ENCODE measurements at regions not wholly inside any gene's neighbourhood (a gene's known extent, or its start where the extent isn't known, plus 50 kb on each side); places are given as distances from the start of the nearest gene placed in this dataset.

- TF ChIP-seq, protein P1, sequence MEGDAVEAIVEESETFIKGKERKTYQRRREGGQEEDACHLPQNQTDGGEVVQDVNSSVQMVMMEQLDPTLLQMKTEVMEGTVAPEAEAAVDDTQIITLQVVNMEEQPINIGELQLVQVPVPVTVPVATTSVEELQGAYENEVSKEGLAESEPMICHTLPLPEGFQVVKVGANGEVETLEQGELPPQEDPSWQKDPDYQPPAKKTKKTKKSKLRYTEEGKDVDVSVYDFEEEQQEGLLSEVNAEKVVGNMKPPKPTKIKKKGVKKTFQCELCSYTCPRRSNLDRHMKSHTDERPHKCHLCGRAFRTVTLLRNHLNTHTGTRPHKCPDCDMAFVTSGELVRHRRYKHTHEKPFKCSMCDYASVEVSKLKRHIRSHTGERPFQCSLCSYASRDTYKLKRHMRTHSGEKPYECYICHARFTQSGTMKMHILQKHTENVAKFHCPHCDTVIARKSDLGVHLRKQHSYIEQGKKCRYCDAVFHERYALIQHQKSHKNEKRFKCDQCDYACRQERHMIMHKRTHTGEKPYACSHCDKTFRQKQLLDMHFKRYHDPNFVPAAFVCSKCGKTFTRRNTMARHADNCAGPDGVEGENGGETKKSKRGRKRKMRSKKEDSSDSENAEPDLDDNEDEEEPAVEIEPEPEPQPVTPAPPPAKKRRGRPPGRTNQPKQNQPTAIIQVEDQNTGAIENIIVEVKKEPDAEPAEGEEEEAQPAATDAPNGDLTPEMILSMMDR (IDR thresholded peaks at IDR 0.05), result no peak
Observed at GRCh38 chr5:40278881-40279280, 400.8 kb upstream of the PTGER4 start.

GRCh38 chr5:40277161-40277906, 402.4 kb upstream of the PTGER4 start:
- TF ChIP-seq, protein P1 (IDR thresholded peaks at IDR 0.05), result no peak

- TF ChIP-seq, protein P1 (IDR thresholded peaks at IDR 0.05), result no peak
Observed at GRCh38 chr5:40276426-40277102, 403.2 kb upstream of the PTGER4 start.

GRCh38 chr5:40274568-40274967, 405.1 kb upstream of the PTGER4 start:
- TF ChIP-seq, protein P1 (IDR thresholded peaks at IDR 0.05), result no peak

DNA sequence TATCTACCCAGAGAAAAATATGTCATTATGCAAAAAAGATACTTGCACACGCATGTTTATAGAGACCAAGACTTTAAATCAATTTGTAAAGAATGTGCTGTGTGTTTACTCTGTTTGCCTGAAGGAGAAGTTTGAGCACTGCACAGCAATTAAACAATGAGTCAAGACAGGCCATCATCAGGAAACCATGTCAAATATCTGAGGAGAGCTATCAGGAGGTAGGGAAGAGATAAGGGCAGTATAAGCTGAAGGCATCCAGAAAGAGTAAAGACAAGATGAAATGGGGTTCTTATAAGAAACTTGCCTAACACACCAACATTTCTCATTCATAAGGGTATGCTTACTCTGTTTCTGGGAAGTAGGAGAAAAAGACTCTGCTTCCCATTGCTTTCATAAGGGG, 405.8 kb upstream of the PTGER4 start:
- TF ChIP-seq, protein P1 (IDR thresholded peaks at IDR 0.05), result no peak

DNA sequence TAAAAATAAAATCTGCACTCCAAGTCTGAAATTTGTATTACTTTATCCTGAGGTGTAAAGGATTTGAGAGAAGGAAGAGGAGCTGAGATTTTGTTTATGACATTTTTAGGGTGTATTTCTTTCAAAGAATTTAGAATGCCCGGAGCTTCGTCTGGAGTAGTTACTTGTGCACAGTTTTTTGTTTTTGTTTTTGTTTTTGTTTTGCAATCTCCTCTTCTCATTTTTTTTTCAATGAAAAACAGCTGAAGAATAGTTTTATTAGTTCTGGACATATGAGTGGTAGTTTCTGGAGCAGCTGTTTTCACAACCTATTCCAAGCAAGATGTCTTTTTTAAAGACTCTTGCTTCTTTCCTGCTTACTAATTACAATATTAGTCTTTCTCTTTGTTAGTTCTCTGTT, 408.2 kb upstream of the PTGER4 start:
- TF ChIP-seq, protein P1 (IDR thresholded peaks at IDR 0.05), result no peak

DNA sequence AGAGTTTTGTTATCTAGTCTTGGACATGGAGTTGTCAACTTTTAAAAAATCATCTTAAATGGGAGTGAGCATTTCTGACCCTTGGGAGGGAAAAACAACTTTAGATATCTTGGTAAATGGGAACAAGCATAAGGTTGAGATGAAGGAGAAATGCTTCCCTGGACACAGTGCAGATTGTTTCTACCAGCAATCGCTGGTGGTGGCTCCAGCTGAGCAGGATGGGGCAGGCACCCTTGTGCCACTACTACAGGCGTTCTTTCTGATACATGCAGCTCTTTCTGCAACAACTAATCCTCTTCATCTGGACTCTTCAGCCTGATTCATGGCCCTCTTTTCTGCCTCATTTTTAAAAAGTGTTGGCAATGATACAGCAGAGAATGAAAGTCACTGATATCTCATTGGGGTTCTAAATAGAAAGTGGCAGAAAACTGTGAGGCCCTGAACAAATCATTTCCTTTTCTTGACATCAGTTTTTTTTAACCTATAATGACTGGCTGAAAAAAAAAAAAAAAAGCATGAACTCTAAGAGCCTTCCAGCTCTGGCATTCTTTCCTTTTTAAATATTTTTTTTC, 409.4 kb upstream of the PTGER4 start:
- TF ChIP-seq, protein P1 (IDR thresholded peaks at IDR 0.05), result no peak
